ENCODE measurements at regions not wholly inside any gene's neighbourhood (a gene's known extent, or its start where the extent isn't known, plus 50 kb on each side); places are given as distances from the start of the nearest gene placed in this dataset.
A peak's percentile ranks its signal among the peaks of the same experiment; 100 is the strongest.

DNA sequence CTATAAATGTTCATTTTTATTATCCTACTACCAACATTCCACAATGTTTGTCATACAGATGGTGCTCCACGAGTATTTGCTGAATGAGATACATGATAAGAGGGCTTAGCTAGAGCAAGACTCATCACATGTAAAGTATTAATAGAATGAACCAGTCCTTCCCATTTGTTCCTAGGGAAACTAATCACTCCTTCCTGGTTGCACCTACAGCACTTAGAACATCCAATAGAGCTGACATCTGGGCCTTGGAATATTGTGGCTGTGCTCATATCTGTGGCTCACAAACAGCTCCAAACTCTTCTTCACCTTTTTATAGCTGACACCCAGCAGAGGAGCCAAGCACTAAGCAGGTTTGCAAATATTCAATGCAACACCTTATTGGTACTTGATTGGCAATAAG is 91.9 kb upstream of the C1GALT1 start:
- Histone ChIP-seq H4K8ac (replicated peaks; ENCODE audit: insufficient read length, low read depth, low read length) (no peak overlapping the region), H3K4me2 (ENCODE audit: insufficient read depth, insufficient read length, low read length) (no peak overlapping the region), H2BK5ac (ENCODE audit: insufficient read length, low read length) (no peak overlapping the region), H3K79me1 (ENCODE audit: insufficient read depth, low read depth, low read length, poor library complexity, severe bottlenecking) (no peaks in the 10 kb centered on the region), H2BK20ac (ENCODE audit: low read depth, low read length, poor library complexity, severe bottlenecking) (no peak overlapping the region), H3K18ac (ENCODE audit: insufficient read length, low read depth, low read length) (no peak overlapping the region), H4K5ac (ENCODE audit: insufficient read length, low read depth, low read length) (no peak overlapping the region), H2BK120ac (ENCODE audit: low read depth, low read length, poor library complexity, severe bottlenecking) (no peak overlapping the region), H3K27ac (ENCODE audit: insufficient read length, low read depth, low read length) (no peak overlapping the region), H3K23me2 (ENCODE audit: insufficient read length, low read depth, low read length, poor library complexity, severe bottlenecking) (no peaks in the 10 kb centered on the region), H3K56ac (ENCODE audit: insufficient read length, low read depth, low read length) (no peak overlapping the region), H3K79me2 (ENCODE audit: insufficient read depth, low read length) (no peaks in the 10 kb centered on the region), H3K14ac (ENCODE audit: insufficient read depth, low read length) (no peak overlapping the region), H2AFZ (ENCODE audit: low read length) (no peak overlapping the region), H2BK15ac (ENCODE audit: low read depth, low read length) (no peak overlapping the region), H2BK12ac (ENCODE audit: insufficient read length, low read depth, low read length) (no peak overlapping the region), H3K4me1 (ENCODE audit: insufficient read depth, low read length) (no peaks in the 10 kb centered on the region), H4K20me1 (ENCODE audit: control insufficient read depth, insufficient read depth, insufficient read length) (no peaks in the 10 kb centered on the region), H3K9me3 (ENCODE audit: control insufficient read depth, low read depth, low read length) (no peaks in the 10 kb centered on the region), H3K23ac (ENCODE audit: insufficient read length, low read depth, low read length) (no peak overlapping the region), H4K91ac (ENCODE audit: insufficient read length, low read depth, low read length) (no peak overlapping the region), H3K4ac (ENCODE audit: low read depth, low read length) (no peak overlapping the region), H3T11ph (ENCODE audit: low read length) (no peak overlapping the region), H3K27me3 (ENCODE audit: insufficient read depth, low read length) (no peaks in the 10 kb centered on the region), H3K9ac (ENCODE audit: extremely low read depth, insufficient read length, low read length) (no peak overlapping the region), H2AK5ac (ENCODE audit: insufficient read length, low read length) (no peak overlapping the region)
- Mint-ChIP-seq H3K9me3 (peaks cover 34 to 41% of the 10 kb centered on the region in 2 experiments), H3K36me3 (ENCODE audit: insufficient read depth in 1 of 3, low read depth in 3 of 3) (peaks cover 15 to 22% (median 18%) of the 10 kb centered on the region in 3 experiments), H3K4me3 (no peak overlapping the region), H3K4me1 (no peaks in the 10 kb centered on the region), H3K27ac (peak overlapping the region in 1 of 3 experiments; percentile 78; a peak in 1 of 7 replicates), H3K27me3 (ENCODE audit: low read depth) (peaks cover 2% of the 10 kb centered on the region; the same call in 1 of the 2 replicates)
- TF ChIP-seq CTCF (conservative IDR thresholded peaks at IDR 0.05), result no peak
- DNase-seq, result no peak
- no CpG with 5 or more reads among the region's 1 CpG for WGBS (ENCODE audit: extremely low coverage, insufficient read length, low lambda C conversion rate)
